ENCODE measurements at regions not wholly inside any gene's neighbourhood (a gene's known extent, or its start where the extent isn't known, plus 50 kb on each side); places are given as distances from the start of the nearest gene placed in this dataset.

- DNase-seq (no peak), ATAC-seq (no peak)
- intact Hi-C loops (cut with DNase I): no loop called here
Observed at GRCh38 chr10:91335147-91335546, 75.0 kb upstream of the HECTD2 start.

DNA sequence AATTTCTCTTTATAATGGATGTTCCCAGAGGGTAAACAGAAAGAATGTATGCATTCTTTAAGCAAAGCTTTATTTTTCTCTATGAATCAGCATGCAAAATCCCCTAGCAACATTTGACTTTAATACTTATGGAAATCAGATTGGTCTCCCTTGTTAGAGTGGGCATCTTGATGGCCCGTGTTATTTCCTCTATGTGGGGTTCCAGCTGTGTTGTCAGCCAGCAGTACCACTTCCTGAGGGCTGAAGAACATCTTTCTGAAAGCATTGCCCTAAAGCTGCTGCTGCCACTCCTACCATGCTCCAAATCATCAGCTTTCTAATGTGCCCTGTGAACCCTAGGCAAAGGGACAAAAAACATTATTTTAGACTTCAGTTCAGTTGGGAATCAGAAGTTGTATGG, 70.4 kb upstream of the HECTD2 start:
- ATAC-seq (no peak), DNase-seq (no peak)
- intact Hi-C loops (cut with DNase I): no loop called here

- ATAC-seq: peak; percentile 34 to 96
- DNase-seq: peak; percentile 53
- intact Hi-C loops (cut with DNase I): no loop called here
Observed at GRCh38 chr10:91340613-91341362, 69.4 kb upstream of the HECTD2 start.

GRCh38 chr10:91341686-91342085, 68.5 kb upstream of the HECTD2 start:
- ATAC-seq (no peak), DNase-seq (no peak)
- intact Hi-C loops (cut with DNase I): no loop called here

- no peak for ATAC-seq
- DNase-seq: no peak
- intact Hi-C loops (cut with DNase I): no loop called here
Observed at GRCh38 chr10:91343010-91343409, 67.1 kb upstream of the HECTD2 start.

DNA sequence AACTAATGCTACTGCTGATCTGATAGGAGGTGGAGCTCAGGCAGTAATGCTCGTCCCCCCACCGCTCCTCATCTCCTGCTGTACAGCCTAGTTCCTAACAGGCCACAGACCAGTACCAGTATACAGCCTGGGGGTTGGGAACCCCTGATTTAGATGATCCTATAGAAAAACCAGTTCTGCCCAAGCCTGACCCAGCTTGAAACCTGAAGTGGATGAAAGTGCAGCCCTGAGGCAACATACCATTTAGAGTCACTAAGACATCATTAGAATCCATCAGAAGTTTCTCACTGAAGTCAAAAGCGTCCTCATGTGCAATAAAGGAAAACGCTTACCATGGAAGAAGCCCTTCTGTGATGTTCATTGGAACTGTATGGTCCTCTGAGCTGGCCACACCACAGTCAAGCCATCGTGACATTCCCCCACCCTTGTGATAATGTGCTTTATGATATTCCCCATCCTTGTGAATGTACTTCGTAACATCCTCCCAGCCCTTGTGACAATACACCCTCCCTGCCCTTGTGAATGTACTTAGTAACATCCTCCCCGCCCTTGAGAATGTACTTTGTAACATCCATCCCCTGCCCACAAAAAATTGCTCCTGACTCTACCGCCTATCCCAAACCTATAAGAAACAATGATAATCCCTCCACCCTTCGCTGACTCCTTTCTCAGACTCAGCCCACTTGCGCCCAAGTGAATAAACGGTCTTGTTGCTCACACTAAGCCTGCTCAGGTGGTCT, 65.9 kb upstream of the HECTD2 start:
- intact Hi-C loops (cut with DNase I): no loop called here

GRCh38 chr10:91345716-91346115, 64.4 kb upstream of the HECTD2 start:
- intact Hi-C loops (cut with DNase I): no loop called here
- DNase-seq (no peak), ATAC-seq (no peak)

More for the DNA sequence above, 65.9 kb upstream of the HECTD2 start:
- no peak for DNase-seq
- ATAC-seq: no peak

DNA sequence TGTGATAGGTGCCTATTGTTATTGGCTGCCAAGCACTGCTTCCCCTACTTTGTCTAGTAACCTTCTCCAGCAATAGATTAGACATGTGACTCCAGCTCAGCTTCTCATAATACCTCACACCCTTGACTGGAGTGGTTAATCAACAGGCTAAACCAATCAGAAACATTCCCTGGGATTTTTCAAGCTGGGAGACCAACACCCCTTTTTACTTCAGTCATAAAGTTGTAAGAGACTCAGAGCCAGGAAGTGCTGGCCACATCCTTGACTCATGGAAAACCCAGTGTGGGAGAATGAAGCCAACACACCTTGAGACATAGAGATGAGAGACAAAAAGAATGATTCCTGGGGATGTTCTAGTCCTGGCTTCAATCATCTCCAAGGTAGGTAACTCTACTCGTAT, 62.6 kb upstream of the HECTD2 start:
- no peak for ATAC-seq
- DNase-seq: no peak
- intact Hi-C loops (cut with DNase I): no loop called here

GRCh38 chr10:91349381-91349780, 60.8 kb upstream of the HECTD2 start:
- ATAC-seq (peak; percentile 81 to 92), DNase-seq (peak; percentile 40)
- intact Hi-C loops (cut with DNase I): loop anchor here in 1 of 2 donors (2.0 kb wide), 1 partner anchor 17 kb away; no protein-coding TSS in a partner anchor

- DNase-seq (no peak), ATAC-seq (peak in 1 of 2 donors; percentile 25)
- intact Hi-C loops (cut with DNase I): no loop called here
Observed at GRCh38 chr10:91350651-91351081, 59.5 kb upstream of the HECTD2 start.

DNA sequence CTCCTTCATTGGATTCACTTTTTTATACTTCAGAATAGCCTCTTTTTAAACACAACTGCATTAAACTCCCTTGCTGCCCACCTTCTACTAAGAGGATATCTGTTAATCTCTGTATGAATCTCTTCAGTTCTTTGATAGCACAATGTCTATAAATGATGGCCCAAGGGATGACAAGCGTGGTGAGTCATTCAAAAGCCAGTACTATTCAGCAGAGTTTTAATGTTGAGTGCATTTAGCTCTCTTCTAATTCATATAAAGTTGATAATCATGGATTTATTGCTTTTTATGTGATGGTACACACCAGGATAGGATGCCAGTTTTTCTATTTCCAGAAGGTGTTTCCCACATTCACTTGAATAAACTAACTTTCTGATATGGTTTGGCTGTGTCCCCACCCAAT, 57.4 kb upstream of the HECTD2 start:
- DNase-seq (no peak), ATAC-seq (no peak)
- intact Hi-C loops (cut with DNase I): no loop called here

DNA sequence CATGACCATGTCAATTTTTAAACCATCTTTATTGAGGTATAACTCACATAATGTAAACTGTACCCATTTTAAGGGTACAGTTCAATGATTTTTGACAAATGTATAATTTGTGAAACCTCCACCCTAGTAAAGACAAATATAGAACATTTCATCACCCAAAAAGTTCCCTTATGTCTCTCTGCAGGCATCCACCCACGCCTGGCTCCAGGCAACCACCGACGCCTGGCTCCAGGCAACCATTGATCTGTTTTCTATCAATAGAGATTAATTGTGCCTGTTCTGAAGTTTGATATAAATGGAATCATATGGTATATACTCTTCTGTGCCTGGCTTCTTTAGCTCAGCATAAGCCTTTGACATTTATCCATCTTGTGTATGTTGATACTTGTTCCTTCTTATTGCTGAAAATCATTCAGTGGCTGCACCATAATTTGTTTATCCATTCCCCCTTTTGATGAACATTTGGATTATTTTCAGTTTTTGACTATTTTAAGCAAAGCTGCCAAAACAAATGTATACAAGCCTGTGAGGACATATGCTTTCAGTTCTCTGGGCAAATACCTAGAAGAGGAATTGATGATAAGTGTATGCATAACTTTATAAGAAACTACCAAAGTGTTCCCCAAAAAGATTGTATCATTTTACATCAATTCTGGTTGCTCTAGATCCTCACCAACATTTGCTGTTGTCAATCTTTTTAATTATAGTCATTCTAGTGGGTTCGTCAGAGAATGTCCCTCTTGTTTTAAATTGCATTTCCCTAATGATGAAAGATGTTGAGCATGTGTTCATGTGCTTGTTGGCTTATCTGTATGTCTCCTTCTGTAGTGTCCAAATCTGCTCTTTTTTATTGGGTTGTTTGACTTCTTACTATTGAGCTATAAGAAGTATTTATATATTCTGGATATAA, 55.7 kb upstream of the HECTD2 start:
- ATAC-seq: no peak
- no peak for DNase-seq
- intact Hi-C loops (cut with DNase I): no loop called here

DNA sequence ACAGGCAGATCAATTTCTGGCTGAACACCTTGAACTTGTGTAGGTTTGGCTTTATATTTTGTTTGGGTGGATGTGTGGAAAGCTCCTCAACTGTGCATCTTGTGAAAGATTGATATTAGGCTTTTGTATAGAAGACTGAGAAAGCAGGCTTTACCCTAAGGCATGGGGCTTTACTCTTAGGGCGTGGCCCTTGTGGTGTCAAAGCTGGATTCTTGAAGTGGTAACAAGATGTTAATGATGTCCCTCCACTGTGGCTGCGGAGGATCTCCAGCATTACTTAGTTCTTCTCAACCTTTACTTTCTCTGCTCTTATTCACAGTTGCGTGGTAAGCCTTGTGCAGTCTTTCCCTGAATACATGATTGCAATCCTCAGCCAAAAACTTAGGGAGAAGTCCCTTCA, 54.1 kb upstream of the HECTD2 start:
- no peak for ATAC-seq
- intact Hi-C loops (cut with DNase I): no loop called here

GRCh38 chr10:91357497-91357896, 52.6 kb upstream of the HECTD2 start:
- ATAC-seq (no peak), DNase-seq (no peak)
- intact Hi-C loops (cut with DNase I): no loop called here

More for the DNA sequence above, 54.1 kb upstream of the HECTD2 start:
- DNase-seq: no peak

Data from left cardiac atrium (tissue), 4 donors.